ENCODE measurements at regions not wholly inside any gene's neighbourhood (a gene's known extent, or its start where the extent isn't known, plus 50 kb on each side); places are given as distances from the start of the nearest gene placed in this dataset.

DNA sequence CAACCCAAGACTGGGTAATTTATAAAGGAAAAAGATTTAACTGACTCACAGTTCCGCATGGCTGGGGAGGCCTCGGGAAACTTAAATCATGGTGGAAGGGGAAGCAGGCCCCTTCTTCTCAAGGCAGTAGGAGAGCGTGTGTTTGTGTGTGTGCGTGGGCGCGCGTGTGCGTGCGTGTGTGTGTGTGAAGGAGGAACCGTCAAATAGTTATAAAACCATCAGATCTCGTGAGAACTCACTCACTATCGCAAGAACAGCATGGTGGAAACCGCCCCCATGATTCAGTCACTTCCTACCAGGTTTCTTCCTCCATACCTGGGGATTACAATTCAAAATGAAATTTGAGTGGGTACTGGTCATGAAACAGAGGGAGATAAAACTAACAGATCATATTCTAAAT is 220.1 kb upstream of the EYS start:
- Histone ChIP-seq H3K27ac (ENCODE audit: low read depth in 2 of 2, low read length in 2 of 2) (no peak overlapping the region), H3K9ac (ENCODE audit: low read length in 3 of 3) (no peak overlapping the region), H3K27me3 (ENCODE audit: control insufficient read depth, insufficient read depth, low read length) (no peaks in the 10 kb centered on the region), H3K9me3 (ENCODE audit: control insufficient read depth in 2 of 3, insufficient read depth in 1 of 3, low read length in 3 of 3) (no peaks in the 10 kb centered on the region), H3K4me1 (ENCODE audit: control insufficient read depth in 2 of 3, insufficient read depth in 2 of 3, low read depth in 1 of 3, low read length in 3 of 3) (no peaks in the 10 kb centered on the region), H3K4me3 (ENCODE audit: low read length in 3 of 3) (no peak overlapping the region), H3K36me3 (ENCODE audit: control insufficient read depth in 2 of 3, insufficient read depth in 3 of 3, low read length in 3 of 3) (no peaks in the 10 kb centered on the region)
- FAIRE-seq, result no peak
- TF ChIP-seq, protein P1, sequence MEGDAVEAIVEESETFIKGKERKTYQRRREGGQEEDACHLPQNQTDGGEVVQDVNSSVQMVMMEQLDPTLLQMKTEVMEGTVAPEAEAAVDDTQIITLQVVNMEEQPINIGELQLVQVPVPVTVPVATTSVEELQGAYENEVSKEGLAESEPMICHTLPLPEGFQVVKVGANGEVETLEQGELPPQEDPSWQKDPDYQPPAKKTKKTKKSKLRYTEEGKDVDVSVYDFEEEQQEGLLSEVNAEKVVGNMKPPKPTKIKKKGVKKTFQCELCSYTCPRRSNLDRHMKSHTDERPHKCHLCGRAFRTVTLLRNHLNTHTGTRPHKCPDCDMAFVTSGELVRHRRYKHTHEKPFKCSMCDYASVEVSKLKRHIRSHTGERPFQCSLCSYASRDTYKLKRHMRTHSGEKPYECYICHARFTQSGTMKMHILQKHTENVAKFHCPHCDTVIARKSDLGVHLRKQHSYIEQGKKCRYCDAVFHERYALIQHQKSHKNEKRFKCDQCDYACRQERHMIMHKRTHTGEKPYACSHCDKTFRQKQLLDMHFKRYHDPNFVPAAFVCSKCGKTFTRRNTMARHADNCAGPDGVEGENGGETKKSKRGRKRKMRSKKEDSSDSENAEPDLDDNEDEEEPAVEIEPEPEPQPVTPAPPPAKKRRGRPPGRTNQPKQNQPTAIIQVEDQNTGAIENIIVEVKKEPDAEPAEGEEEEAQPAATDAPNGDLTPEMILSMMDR (IDR thresholded peaks at IDR 0.05; ENCODE audit: borderline replicate concordance, extremely low read depth, insufficient read depth), result no peak
- intact Hi-C loops (cut with DNase I), result no loop called here
- DNase-seq, result no peak

DNA sequence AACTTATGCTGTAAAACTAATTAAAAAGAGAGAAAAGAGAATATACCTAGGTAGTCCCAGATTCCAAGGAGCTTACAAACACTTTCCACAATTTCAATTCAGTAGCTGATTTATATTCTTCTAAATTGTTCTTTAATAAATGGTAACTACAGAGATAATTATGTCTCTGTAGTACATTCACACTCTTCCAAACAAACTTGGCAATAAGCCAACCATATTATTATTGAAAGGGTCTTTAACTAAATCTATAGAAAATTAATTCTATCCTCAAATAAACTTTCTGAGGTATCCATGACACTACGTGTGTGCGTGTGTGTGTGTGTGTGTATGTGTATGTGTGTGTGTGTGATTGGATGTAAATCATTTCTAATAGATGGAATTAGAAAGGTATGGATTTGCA is 217.4 kb upstream of the EYS start:
- H3K4me1 ChIP-seq (ENCODE audit: control insufficient read depth in 2 of 3, insufficient read depth in 2 of 3, low read depth in 1 of 3, low read length in 3 of 3), result no peaks in the 10 kb centered on the region
- no peak overlapping the region for H3K4me3 ChIP-seq (ENCODE audit: low read length in 3 of 3)
- H3K36me3 ChIP-seq (ENCODE audit: control insufficient read depth in 2 of 3, insufficient read depth in 3 of 3, low read length in 3 of 3), result no peaks in the 10 kb centered on the region
- no peak overlapping the region for H3K27ac ChIP-seq (ENCODE audit: low read depth in 2 of 2, low read length in 2 of 2)
- DNase-seq (no peak), FAIRE-seq (no peak)
- no peak overlapping the region for H3K9ac ChIP-seq (ENCODE audit: low read length in 3 of 3)
- H3K27me3 ChIP-seq (ENCODE audit: control insufficient read depth, insufficient read depth, low read length), result no peaks in the 10 kb centered on the region
- intact Hi-C loops (cut with DNase I), result no loop called here
- TF ChIP-seq, protein P1 (IDR thresholded peaks at IDR 0.05; ENCODE audit: borderline replicate concordance, extremely low read depth, insufficient read depth), result no peak
- no peaks in the 10 kb centered on the region for H3K9me3 ChIP-seq (ENCODE audit: control insufficient read depth in 2 of 3, insufficient read depth in 1 of 3, low read length in 3 of 3)

DNA sequence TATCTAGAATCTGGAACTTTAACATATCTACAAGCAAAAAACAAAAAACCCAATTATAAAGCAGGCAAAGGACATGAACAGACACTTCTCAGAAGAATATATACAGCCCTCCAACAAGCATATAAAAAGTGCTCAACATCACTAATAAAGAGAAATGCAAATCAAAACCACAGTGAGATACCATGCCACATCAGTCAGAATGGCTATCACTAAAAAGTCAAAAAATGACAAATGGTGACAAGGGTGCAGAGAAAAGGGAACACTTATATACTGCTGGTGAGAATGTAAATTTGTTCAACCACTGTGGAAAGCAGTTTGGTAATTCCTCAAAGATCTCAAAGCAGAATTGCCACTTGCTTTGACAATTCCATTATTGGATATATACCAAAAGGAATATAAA is 215.0 kb upstream of the EYS start:
- FAIRE-seq, result no peak
- H3K9ac ChIP-seq (ENCODE audit: low read length in 3 of 3), result no peak overlapping the region
- H3K4me1 ChIP-seq (ENCODE audit: control insufficient read depth in 2 of 3, insufficient read depth in 2 of 3, low read depth in 1 of 3, low read length in 3 of 3), result no peaks in the 10 kb centered on the region
- H3K9me3 ChIP-seq (ENCODE audit: control insufficient read depth in 2 of 3, insufficient read depth in 1 of 3, low read length in 3 of 3), result no peaks in the 10 kb centered on the region
- H3K27ac ChIP-seq (ENCODE audit: low read depth in 2 of 2, low read length in 2 of 2), result no peak overlapping the region
- intact Hi-C loops (cut with DNase I), result no loop called here
- no peak for DNase-seq
- TF ChIP-seq, protein P1 (IDR thresholded peaks at IDR 0.05; ENCODE audit: borderline replicate concordance, extremely low read depth, insufficient read depth), result no peak
- no peaks in the 10 kb centered on the region for H3K36me3 ChIP-seq (ENCODE audit: control insufficient read depth in 2 of 3, insufficient read depth in 3 of 3, low read length in 3 of 3)
- no peak overlapping the region for H3K4me3 ChIP-seq (ENCODE audit: low read length in 3 of 3)
- no peaks in the 10 kb centered on the region for H3K27me3 ChIP-seq (ENCODE audit: control insufficient read depth, insufficient read depth, low read length)

DNA sequence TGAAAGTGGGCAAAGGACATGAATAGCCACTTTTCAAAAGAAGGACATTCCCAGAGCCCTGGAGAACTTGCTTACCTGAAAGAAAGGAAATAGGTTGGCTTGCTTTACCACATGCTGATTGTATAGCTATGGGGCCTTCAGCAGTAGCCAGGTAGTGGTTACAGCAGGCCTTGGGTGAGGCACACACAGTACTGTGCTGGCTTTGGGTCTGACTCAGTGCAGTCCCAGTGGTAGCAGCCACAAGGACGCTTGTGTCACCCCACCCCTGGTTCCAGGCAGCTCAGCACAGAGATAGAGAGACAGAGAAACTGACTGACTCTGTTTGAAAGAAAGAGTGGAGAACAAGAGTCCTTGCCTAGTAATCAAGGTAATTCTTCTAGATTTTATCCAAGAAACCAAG is 201.0 kb upstream of the EYS start:
- Histone ChIP-seq H3K27me3 (ENCODE audit: control insufficient read depth, insufficient read depth, low read length) (no peaks in the 10 kb centered on the region), H3K4me3 (ENCODE audit: low read length in 3 of 3) (no peak overlapping the region), H3K4me1 (ENCODE audit: control insufficient read depth in 2 of 3, insufficient read depth in 2 of 3, low read depth in 1 of 3, low read length in 3 of 3) (no peaks in the 10 kb centered on the region), H3K36me3 (ENCODE audit: control insufficient read depth in 2 of 3, insufficient read depth in 3 of 3, low read length in 3 of 3) (no peaks in the 10 kb centered on the region), H3K9me3 (ENCODE audit: control insufficient read depth in 2 of 3, insufficient read depth in 1 of 3, low read length in 3 of 3) (peaks cover 0 to 7% (median 2%) of the 10 kb centered on the region in 3 donors), H3K27ac (ENCODE audit: low read depth in 2 of 2, low read length in 2 of 2) (no peak overlapping the region), H3K9ac (ENCODE audit: low read length in 3 of 3) (no peak overlapping the region)
- peak in 1 of 5 donors; percentile 35 for DNase-seq
- intact Hi-C loops (cut with DNase I), result no loop called here
- TF ChIP-seq, protein P1 (IDR thresholded peaks at IDR 0.05; ENCODE audit: borderline replicate concordance, extremely low read depth, insufficient read depth), result no peak
- FAIRE-seq, result no peak
